ENCODE measurements at regions not wholly inside any gene's neighbourhood (a gene's known extent, or its start where the extent isn't known, plus 50 kb on each side); places are given as distances from the start of the nearest gene placed in this dataset.

GRCh38 chr16:35182043-35182677 lies 1722.7 kb downstream of the TP53TG3F start:
- TF ChIP-seq CTCF (IDR thresholded peaks at IDR 0.05; ENCODE audit: low read depth, low read length), result no peak
- no peak for TF ChIP-seq EZH2phosphoT487 (IDR thresholded peaks at IDR 0.05; ENCODE audit: low read depth)

Data from OCI-LY3 (cell line).